Upper lobe of right lung (tissue), 1 donor: ENCODE measurements at regions not wholly inside any gene's neighbourhood (a gene's known extent, or its start where the extent isn't known, plus 50 kb on each side); places are given as distances from the start of the nearest gene placed in this dataset.
A peak's percentile ranks its signal among the peaks of the same experiment; 100 is the strongest.

Source experiments
- ATAC-seq: fragments of 200-7000 bp; cut with Tn5 transposase; one replicate; pipeline ENCODE4 v1.9.1; 2020; ENCODE audit warnings: mild to moderate bottlenecking, moderate library complexity
- DNase-seq: peaks from one replicate; pipeline ENCODE4 v3.0.0-alpha.2; 2020
- H3K27ac ChIP-seq: fragments of 200-600 bp; one replicate; pipeline ENCODE4 v1.8.0; 2022
- H3K27me3 ChIP-seq: fragments of 200-600 bp; one replicate; pipeline ENCODE4 v1.8.0; 2022; ENCODE audit warnings: mild to moderate bottlenecking
- H3K36me3 ChIP-seq: fragments of 200-600 bp; one replicate; pipeline ENCODE4 v1.8.0; 2022
- H3K4me1 ChIP-seq: fragments of 200-600 bp; one replicate; pipeline ENCODE4 v1.8.0; 2022
- H3K4me3 ChIP-seq: fragments of 200-600 bp; one replicate; pipeline ENCODE4 v1.8.0; 2022; ENCODE audit warnings: mild to moderate bottlenecking
- H3K9me3 ChIP-seq: fragments of 200-600 bp; one replicate; pipeline ENCODE4 v1.8.0; 2022
- intact Hi-C: fragments of 100-400 bp; cut with DNase I; formaldehyde crosslinking; loops from one replicate; pipeline ENCODE4 v1.11.0; 2022
- TF ChIP-seq, protein P1 (sequence below): fragments of 200-600 bp; IDR thresholded peaks from one replicate; pipeline ENCODE4 v1.8.0; 2022; ENCODE audit warnings: antibody characterized with exemption
- donor health status: DM: no; HTN: yes; CAD: no; lungs with severe emphysema.

DNA sequence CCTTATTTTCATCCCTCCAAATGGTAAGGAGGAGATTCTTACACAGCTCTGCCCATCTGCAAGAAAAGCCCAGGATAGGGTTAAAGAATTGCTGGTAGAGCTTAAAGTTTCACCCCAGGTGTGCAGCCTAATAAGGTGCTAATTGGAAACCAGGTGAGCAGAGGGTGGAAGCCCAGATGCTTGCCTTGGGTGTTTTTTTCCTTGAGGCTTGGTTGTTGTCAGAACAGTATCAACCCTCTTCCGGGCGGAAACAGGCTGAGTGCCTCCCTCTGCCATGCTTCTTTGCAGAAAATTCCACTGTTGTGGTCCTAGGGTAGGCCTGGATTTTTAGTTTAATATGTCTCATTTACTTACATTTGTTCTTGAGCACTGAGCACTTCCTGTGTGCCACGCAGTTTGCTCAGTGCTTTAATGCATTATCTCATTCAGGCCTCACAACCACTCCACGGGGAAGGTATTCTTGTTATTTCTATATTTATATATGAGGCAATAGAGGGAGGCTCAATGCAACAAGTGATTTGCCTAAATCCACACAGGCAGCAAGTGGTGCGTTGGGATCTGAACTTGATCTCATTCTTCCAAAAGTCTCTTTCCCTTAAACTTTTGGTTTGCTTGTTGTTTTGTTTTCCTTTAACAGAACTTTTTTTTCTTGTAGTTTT, 115.0 kb upstream of the LRIG1 start:
- H3K9me3 ChIP-seq, result no peaks in the 10 kb centered on the region
- peak; percentile 91 for ATAC-seq
- DNase-seq, result no peak

DNA sequence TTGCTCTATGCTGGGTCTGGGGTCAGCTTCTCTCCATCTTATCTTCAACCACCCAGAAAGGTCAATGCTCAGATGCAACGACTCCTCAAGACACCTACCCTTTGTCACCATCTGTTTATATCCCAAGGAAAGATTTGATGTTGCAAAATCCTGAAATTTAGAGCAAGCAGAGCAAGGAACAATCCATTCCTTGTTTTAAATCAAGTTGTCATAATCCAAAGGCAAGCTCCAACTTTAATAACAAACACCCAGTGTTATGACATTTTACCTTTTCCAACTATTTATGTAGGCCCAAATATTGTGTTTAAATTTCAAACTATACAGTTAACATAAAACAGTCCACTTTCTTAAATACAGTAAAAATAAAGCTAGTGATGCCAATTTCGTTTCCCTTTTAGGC, 116.5 kb upstream of the LRIG1 start:
- ATAC-seq, result no peak
- Histone ChIP-seq H3K27ac (no peak overlapping the region), H3K4me3 (no peak overlapping the region), H3K36me3 (no peaks in the 10 kb centered on the region), H3K4me1 (no peaks in the 10 kb centered on the region), H3K27me3 (no peaks in the 10 kb centered on the region), H3K9me3 (no peaks in the 10 kb centered on the region)
- intact Hi-C loops, result no loop called here
- DNase-seq, result no peak
- TF ChIP-seq, protein P1, sequence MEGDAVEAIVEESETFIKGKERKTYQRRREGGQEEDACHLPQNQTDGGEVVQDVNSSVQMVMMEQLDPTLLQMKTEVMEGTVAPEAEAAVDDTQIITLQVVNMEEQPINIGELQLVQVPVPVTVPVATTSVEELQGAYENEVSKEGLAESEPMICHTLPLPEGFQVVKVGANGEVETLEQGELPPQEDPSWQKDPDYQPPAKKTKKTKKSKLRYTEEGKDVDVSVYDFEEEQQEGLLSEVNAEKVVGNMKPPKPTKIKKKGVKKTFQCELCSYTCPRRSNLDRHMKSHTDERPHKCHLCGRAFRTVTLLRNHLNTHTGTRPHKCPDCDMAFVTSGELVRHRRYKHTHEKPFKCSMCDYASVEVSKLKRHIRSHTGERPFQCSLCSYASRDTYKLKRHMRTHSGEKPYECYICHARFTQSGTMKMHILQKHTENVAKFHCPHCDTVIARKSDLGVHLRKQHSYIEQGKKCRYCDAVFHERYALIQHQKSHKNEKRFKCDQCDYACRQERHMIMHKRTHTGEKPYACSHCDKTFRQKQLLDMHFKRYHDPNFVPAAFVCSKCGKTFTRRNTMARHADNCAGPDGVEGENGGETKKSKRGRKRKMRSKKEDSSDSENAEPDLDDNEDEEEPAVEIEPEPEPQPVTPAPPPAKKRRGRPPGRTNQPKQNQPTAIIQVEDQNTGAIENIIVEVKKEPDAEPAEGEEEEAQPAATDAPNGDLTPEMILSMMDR, result no peak

More for the DNA sequence above, 115.0 kb upstream of the LRIG1 start:
- Histone ChIP-seq H3K36me3 (no peaks in the 10 kb centered on the region), H3K27me3 (no peaks in the 10 kb centered on the region), H3K4me1 (no peaks in the 10 kb centered on the region), H3K4me3 (no peak overlapping the region), H3K27ac (peak overlapping the region; percentile 24)
- TF ChIP-seq, protein P1, result no peak
- intact Hi-C loops, result no loop called here

DNA sequence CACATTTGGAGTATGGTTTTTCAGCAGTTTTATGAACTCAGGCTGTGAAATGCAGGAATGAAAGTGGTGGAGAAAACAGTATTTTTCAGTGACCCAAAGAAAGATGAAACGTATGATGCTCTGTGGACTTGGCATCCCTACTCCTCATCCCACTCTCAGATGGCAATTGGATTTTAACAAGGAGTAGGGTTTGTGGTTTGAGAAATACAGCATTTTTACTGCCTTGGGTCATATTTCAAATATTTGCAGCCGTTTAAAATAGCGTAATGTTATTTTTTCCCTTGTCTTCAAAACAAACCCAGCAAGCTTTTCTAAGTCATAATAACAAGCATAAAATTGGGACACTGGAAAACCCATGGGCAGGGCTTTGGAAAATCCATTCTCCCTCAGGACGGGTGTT, 117.2 kb upstream of the LRIG1 start:
- H3K9me3 ChIP-seq, result no peaks in the 10 kb centered on the region
- no peaks in the 10 kb centered on the region for H3K27me3 ChIP-seq
- TF ChIP-seq, protein P1, result no peak
- H3K4me1 ChIP-seq, result no peaks in the 10 kb centered on the region
- no peak overlapping the region for H3K27ac ChIP-seq
- intact Hi-C loops, result no loop called here
- no peaks in the 10 kb centered on the region for H3K36me3 ChIP-seq
- no peak for ATAC-seq
- no peak for DNase-seq
- no peak overlapping the region for H3K4me3 ChIP-seq

DNA sequence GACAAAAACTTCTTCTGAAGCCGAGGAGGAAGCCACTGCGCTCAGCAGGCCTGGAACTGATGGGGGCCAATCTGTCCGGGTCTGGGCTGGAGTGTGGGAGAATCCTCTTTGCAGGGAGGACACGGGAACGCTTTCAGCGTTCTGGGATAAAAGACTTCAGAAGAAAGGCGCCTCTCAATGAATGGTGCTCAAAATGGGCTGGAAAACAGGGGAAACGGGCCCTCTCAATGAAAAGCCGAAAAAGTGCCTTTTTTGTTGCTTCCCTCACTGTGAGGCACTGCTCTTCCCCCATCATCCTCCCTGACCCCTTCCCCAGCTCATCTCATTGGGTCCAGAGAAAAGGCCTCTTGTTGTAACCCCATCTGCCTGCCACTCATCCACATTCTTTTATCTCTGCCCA, 119.5 kb upstream of the LRIG1 start:
- intact Hi-C loops, result no loop called here
- H3K27me3 ChIP-seq, result no peaks in the 10 kb centered on the region
- H3K9me3 ChIP-seq, result no peaks in the 10 kb centered on the region
- no peak overlapping the region for H3K27ac ChIP-seq
- no peak overlapping the region for H3K4me3 ChIP-seq
- DNase-seq (no peak), ATAC-seq (no peak)
- TF ChIP-seq, protein P1, result no peak
- H3K36me3 ChIP-seq, result no peaks in the 10 kb centered on the region
- no peaks in the 10 kb centered on the region for H3K4me1 ChIP-seq

DNA sequence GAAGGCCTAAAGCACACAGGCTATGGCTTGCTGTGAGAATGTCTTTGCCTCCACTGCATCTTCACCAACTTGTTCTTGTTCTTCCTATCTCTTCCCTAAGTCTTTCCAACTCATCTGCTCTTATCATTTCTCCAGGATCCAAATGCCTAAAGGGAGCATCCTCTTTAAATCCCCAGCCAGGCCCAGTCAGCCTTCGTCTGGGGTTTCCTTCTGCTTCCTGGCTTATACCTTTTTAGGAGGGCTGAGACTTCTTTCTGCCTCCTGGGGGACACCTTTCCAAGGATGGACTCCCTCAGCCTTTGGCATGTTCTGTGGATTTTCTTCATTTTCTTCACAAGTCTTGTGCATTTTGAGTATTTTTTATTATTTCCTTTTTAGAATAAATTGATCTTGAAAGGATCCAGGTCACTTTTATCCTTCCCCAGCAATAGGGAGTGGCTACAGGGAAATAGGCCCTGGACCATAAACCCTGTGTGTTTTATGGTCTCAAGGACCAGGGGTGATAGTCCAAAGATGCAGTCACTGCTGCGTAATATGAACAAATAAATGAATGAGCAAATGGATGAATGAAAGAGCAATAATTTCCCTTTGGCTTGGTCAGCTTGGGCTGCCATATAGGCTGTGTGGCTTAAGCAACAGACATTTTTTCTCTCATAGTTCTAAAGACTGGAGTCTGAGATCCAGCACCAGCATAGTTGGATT, 122.1 kb upstream of the LRIG1 start:
- intact Hi-C loops, result no loop called here
- TF ChIP-seq, protein P1, result no peak
- Histone ChIP-seq H3K27ac (no peak overlapping the region), H3K27me3 (no peaks in the 10 kb centered on the region), H3K4me1 (no peaks in the 10 kb centered on the region), H3K9me3 (no peaks in the 10 kb centered on the region), H3K36me3 (no peaks in the 10 kb centered on the region), H3K4me3 (no peak overlapping the region)
- ATAC-seq, result no peak
- no peak for DNase-seq
